Loucy (cell line): ENCODE measurements at regions not wholly inside any gene's neighbourhood (a gene's known extent, or its start where the extent isn't known, plus 50 kb on each side); places are given as distances from the start of the nearest gene placed in this dataset.

Experiments used
- H2AFZ ChIP-seq: fragments of 200-600 bp; sonication (generic); 2 replicates; pipeline ENCODE4 v1.6.0; 2016; ENCODE audit warnings: antibody characterized with exemption, mild to moderate bottlenecking, low read length, moderate library complexity
- H3F3A ChIP-seq: fragments of 200-600 bp; 2 replicates; pipeline ENCODE4 v1.6.0; 2016; ENCODE audit warnings: antibody characterized with exemption, low read depth, mild to moderate bottlenecking
- H3K27me3 ChIP-seq: fragments of 200-600 bp; sonication (generic); 2 replicates; pipeline ENCODE4 v1.6.1; 2014; ENCODE audit warnings: low read length, mild to moderate bottlenecking; ENCODE audit not compliant: insufficient read depth, poor library complexity, severe bottlenecking
- H3K36me3 ChIP-seq: fragments of 200-600 bp; sonication (generic); 2 replicates; pipeline ENCODE4 v1.6.1; 2016; ENCODE audit warnings: low read length; ENCODE audit not compliant: insufficient read depth
- H3K4me1 ChIP-seq: fragments of 200-600 bp; sonication (generic); 2 replicates; pipeline ENCODE4 v1.5.1; 2014; ENCODE audit warnings: low read length, mild to moderate bottlenecking; ENCODE audit not compliant: insufficient read depth, poor library complexity, severe bottlenecking
- H3K4me2 ChIP-seq: fragments of 200-600 bp; sonication (generic); 2 replicates; pipeline ENCODE4 v1.6.0; 2014; ENCODE audit warnings: antibody characterized with exemption, low read length, low read depth, mild to moderate bottlenecking; ENCODE audit not compliant: poor library complexity, severe bottlenecking
- H3K4me3 ChIP-seq: fragments of 200-600 bp; sonication (generic); 2 replicates; pipeline ENCODE4 v1.5.1; 2014; ENCODE audit warnings: low read length, mild to moderate bottlenecking, mixed read lengths; ENCODE audit not compliant: poor library complexity, severe bottlenecking
- H3K79me2 ChIP-seq: fragments of 200-600 bp; sonication (generic); 2 replicates; pipeline ENCODE4 v1.6.1; 2014; ENCODE audit warnings: low read length; ENCODE audit not compliant: insufficient read depth
- H3K9ac ChIP-seq: fragments of 200-600 bp; sonication (generic); 2 replicates; pipeline ENCODE4 v1.6.0; 2014; ENCODE audit warnings: mild to moderate bottlenecking, low read depth, low read length, moderate library complexity; ENCODE audit not compliant: poor library complexity, severe bottlenecking
- H3K9me2 ChIP-seq: fragments of 200-600 bp; sonication (generic); replicated peaks from 2 replicates; pipeline ENCODE4 v1.6.1; 2016; ENCODE audit warnings: low read depth, low read length, mixed read lengths
- H3K9me3 ChIP-seq: fragments of 200-600 bp; sonication (generic); 2 replicates; pipeline ENCODE4 v1.6.1; 2014; ENCODE audit warnings: mild to moderate bottlenecking, antibody characterized with exemption, low read length, low read depth; ENCODE audit not compliant: insufficient read depth
- H4K20me1 ChIP-seq: fragments of 200-600 bp; sonication (generic); 2 replicates; pipeline ENCODE4 v1.6.0; 2014; ENCODE audit warnings: antibody characterized with exemption, low read length, mild to moderate bottlenecking; ENCODE audit not compliant: insufficient read depth, poor library complexity, severe bottlenecking
- EZH2phosphoT487 ChIP-seq: fragments of 200-600 bp; IDR thresholded peaks from 2 replicates; pipeline ENCODE4 v1.6.1; 2018; ENCODE audit warnings: antibody characterized with exemption, mild to moderate bottlenecking, moderate library complexity, borderline replicate concordance
- TF ChIP-seq, protein P1 (sequence below): fragments of 200-600 bp; sonication (generic); conservative IDR thresholded peaks from 2 replicates; pipeline ENCODE4 v1.5.1; 2014; ENCODE audit warnings: mild to moderate bottlenecking, antibody characterized with exemption, low read length

DNA sequence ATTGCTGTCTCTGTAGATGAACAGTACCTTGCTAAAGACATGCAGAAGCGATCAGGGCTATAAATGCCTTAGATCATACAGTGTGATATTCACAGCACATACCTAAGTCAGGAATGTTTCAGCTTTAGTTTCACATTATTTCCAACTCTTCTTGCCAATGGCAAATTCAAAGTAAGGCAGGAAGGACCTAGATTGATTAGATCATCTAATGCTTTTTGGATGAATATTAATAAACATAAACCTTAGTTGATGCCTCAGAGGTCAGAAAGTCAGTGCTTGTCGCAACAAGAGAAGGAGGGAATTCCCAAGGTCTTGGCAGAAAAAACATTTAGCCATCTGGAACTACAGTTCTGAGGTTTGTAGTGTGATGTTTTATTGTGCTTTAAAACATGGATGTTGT, 122.3 kb downstream of the TNFSF18 start:
- H3K4me1 ChIP-seq = peaks cover 20% of the 10 kb centered on the region
- H3F3A ChIP-seq = no peaks in the 10 kb centered on the region
- H3K9me3 ChIP-seq = no peaks in the 10 kb centered on the region
- no peaks in the 10 kb centered on the region for H3K27me3 ChIP-seq
- H2AFZ ChIP-seq = no peak overlapping the region
- no peaks in the 10 kb centered on the region for H3K79me2 ChIP-seq
- no peak overlapping the region for H3K4me3 ChIP-seq
- no peaks in the 10 kb centered on the region for H4K20me1 ChIP-seq
- TF ChIP-seq EZH2phosphoT487 = no peak
- TF ChIP-seq, protein P1, sequence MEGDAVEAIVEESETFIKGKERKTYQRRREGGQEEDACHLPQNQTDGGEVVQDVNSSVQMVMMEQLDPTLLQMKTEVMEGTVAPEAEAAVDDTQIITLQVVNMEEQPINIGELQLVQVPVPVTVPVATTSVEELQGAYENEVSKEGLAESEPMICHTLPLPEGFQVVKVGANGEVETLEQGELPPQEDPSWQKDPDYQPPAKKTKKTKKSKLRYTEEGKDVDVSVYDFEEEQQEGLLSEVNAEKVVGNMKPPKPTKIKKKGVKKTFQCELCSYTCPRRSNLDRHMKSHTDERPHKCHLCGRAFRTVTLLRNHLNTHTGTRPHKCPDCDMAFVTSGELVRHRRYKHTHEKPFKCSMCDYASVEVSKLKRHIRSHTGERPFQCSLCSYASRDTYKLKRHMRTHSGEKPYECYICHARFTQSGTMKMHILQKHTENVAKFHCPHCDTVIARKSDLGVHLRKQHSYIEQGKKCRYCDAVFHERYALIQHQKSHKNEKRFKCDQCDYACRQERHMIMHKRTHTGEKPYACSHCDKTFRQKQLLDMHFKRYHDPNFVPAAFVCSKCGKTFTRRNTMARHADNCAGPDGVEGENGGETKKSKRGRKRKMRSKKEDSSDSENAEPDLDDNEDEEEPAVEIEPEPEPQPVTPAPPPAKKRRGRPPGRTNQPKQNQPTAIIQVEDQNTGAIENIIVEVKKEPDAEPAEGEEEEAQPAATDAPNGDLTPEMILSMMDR = no peak
- H3K9me2 ChIP-seq = no peaks in the 10 kb centered on the region
- no peak overlapping the region for H3K4me2 ChIP-seq
- H3K9ac ChIP-seq = no peak overlapping the region
- no peaks in the 10 kb centered on the region for H3K36me3 ChIP-seq

DNA sequence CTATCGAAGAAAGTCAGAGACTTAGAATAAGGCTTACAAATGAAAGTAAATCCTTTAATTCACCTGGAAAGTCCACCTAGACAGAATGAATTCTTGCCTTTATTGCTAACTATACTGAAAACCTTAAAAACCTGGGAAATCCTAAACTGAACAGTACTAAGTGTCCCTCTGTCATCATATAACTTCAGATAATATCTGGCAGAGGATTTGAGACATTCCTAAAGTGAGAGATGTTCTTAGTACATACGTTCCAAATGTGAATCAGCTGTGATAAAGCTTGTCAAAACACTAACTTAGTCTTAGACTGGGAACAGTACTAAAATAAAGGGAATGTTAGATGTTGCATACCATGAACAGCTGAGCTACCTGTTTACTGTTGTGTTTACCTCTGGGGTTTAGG, 121.7 kb downstream of the TNFSF18 start:
- no peak overlapping the region for H3K9ac ChIP-seq
- H3K79me2 ChIP-seq = no peaks in the 10 kb centered on the region
- no peaks in the 10 kb centered on the region for H3K36me3 ChIP-seq
- H3F3A ChIP-seq = no peaks in the 10 kb centered on the region
- no peak overlapping the region for H3K4me2 ChIP-seq
- peaks cover 26% of the 10 kb centered on the region for H3K4me1 ChIP-seq
- H3K9me3 ChIP-seq = no peaks in the 10 kb centered on the region
- no peak overlapping the region for H2AFZ ChIP-seq
- H3K4me3 ChIP-seq = no peak overlapping the region
- no peak for TF ChIP-seq EZH2phosphoT487
- TF ChIP-seq, protein P1 = no peak
- H3K9me2 ChIP-seq = no peaks in the 10 kb centered on the region
- H4K20me1 ChIP-seq = no peaks in the 10 kb centered on the region
- no peaks in the 10 kb centered on the region for H3K27me3 ChIP-seq

DNA sequence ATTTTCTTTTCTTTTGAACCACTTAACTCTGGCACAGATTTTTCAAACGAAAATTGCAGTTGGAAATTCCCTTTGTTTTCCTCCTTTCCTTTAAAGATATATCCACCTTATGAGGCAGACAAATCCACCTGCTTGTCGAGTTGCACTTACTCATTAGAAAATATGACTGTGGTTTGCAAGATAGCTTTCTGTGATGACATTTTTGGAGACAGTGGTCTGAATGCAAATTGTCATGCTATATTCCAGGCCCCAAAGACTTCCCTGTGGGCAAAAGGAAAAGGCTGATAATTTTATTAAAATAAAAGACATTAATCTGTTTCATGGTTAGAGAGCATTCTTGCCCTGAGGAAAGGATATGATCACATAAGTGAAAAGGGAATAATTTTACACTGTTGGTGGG, 120.6 kb downstream of the TNFSF18 start:
- Histone ChIP-seq H3K4me2 (no peak overlapping the region), H3K9me2 (no peaks in the 10 kb centered on the region), H3F3A (no peaks in the 10 kb centered on the region), H3K9me3 (no peaks in the 10 kb centered on the region), H3K79me2 (no peaks in the 10 kb centered on the region), H3K9ac (no peak overlapping the region), H4K20me1 (no peaks in the 10 kb centered on the region), H3K4me3 (no peak overlapping the region), H3K4me1 (peaks cover 33% of the 10 kb centered on the region), H3K27me3 (no peaks in the 10 kb centered on the region), H2AFZ (no peak overlapping the region), H3K36me3 (no peaks in the 10 kb centered on the region)
- TF ChIP-seq, protein P1 = no peak
- no peak for TF ChIP-seq EZH2phosphoT487
